ENCODE measurements at regions not wholly inside any gene's neighbourhood (a gene's known extent, or its start where the extent isn't known, plus 50 kb on each side); places are given as distances from the start of the nearest gene placed in this dataset.

DNA sequence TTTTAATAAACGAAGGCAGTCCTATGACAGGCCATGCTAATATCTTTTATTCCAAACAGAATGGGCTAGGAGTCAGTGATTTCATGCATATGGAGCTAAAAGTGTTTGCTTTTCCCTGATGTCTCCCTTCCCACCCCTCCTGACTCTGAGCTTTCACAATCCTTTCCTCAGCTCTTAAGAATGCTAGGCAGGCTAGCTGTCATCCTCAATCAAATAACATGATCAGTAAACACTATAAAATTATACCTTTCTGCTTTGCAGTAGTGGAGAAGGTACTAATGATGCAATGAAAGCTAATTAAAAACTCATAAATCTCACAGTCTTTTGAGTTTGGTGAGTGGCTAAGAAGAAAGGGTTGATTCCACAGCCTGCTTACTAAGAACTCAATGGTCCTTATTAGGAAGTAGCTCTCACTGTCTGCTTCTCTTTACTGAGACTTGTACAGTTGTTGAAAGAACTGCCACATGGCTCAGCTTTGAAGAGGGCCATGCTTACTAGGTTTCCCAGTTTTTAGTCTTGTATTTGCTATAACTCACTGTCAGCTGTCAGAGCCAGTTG lies 250.9 kb upstream of the JAG1 start:
- no peaks in the 10 kb centered on the region for H3K27me3 ChIP-seq (ENCODE audit: control insufficient read depth in 1 of 2, insufficient read depth in 2 of 2, low read length in 2 of 2)
- peaks cover 0 to under 1% of the 10 kb centered on the region in 2 experiments for H3K9me3 ChIP-seq (ENCODE audit: control insufficient read depth in 1 of 2, insufficient read depth in 1 of 2, low read length in 2 of 2)
- ChIA-PET CTCF (no interaction called here), POLR2A (no interaction called here)
- DNase-seq, result no peak
- no peaks in the 10 kb centered on the region for H3K36me3 ChIP-seq (ENCODE audit: insufficient read depth, low read length)
- H3K27ac ChIP-seq (ENCODE audit: low read depth in 1 of 2, low read length in 2 of 2), result no peak overlapping the region
- no peak overlapping the region for H3K27ac Mint-ChIP-seq
- H3K4me1 Mint-ChIP-seq (ENCODE audit: low read depth), result no peaks in the 10 kb centered on the region
- intact Hi-C loops (cut with DNase I, micrococcal nuclease), result no loop called here
- TF ChIP-seq, protein P1, sequence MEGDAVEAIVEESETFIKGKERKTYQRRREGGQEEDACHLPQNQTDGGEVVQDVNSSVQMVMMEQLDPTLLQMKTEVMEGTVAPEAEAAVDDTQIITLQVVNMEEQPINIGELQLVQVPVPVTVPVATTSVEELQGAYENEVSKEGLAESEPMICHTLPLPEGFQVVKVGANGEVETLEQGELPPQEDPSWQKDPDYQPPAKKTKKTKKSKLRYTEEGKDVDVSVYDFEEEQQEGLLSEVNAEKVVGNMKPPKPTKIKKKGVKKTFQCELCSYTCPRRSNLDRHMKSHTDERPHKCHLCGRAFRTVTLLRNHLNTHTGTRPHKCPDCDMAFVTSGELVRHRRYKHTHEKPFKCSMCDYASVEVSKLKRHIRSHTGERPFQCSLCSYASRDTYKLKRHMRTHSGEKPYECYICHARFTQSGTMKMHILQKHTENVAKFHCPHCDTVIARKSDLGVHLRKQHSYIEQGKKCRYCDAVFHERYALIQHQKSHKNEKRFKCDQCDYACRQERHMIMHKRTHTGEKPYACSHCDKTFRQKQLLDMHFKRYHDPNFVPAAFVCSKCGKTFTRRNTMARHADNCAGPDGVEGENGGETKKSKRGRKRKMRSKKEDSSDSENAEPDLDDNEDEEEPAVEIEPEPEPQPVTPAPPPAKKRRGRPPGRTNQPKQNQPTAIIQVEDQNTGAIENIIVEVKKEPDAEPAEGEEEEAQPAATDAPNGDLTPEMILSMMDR (IDR thresholded peaks at IDR 0.05), result no peak
- no peak overlapping the region for H3K4me3 ChIP-seq (ENCODE audit: low read length)
- no peak for ATAC-seq (ENCODE audit: poor library complexity)
- no peaks in the 10 kb centered on the region for H3K36me3 Mint-ChIP-seq (ENCODE audit: low read depth)
- peaks cover 8% of the 10 kb centered on the region for H3K9me3 Mint-ChIP-seq
- H3K27me3 Mint-ChIP-seq, result no peaks in the 10 kb centered on the region
- no peak overlapping the region for H3K4me3 Mint-ChIP-seq
- H3K4me1 ChIP-seq (ENCODE audit: insufficient read depth, low read length), result no peaks in the 10 kb centered on the region

DNA sequence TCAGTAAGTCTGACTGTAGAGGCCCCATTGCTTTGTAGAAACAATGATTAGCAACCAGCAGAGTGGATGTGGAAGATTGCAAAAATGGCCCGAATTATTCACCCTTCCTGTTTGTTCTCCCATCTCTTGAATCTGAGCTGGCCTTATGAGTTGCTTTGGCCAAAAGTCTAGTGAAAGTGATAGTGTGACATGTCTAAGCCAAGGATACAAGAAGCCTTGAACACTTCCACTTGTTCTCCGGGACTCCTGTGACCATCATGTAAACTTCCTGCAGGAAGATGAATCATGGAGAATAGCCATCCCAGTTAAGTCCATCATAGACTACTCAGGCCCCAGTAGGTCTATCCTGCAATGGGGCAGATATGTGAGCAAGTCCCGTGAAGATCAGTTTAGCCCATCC lies 252.0 kb upstream of the JAG1 start:
- no peaks in the 10 kb centered on the region for H3K4me1 Mint-ChIP-seq (ENCODE audit: low read depth)
- POLR2A ChIA-PET, result no interaction called here
- no peaks in the 10 kb centered on the region for H3K4me1 ChIP-seq (ENCODE audit: insufficient read depth, low read length)
- no peak overlapping the region for H3K27ac ChIP-seq (ENCODE audit: low read depth in 1 of 2, low read length in 2 of 2)
- H3K9me3 Mint-ChIP-seq, result peaks cover 15% of the 10 kb centered on the region
- no peaks in the 10 kb centered on the region for H3K9me3 ChIP-seq (ENCODE audit: control insufficient read depth in 1 of 2, insufficient read depth in 1 of 2, low read length in 2 of 2)
- H3K27me3 Mint-ChIP-seq, result no peaks in the 10 kb centered on the region
- no peak overlapping the region for H3K4me3 ChIP-seq (ENCODE audit: low read length)
- DNase-seq, result no peak
- CTCF ChIA-PET, result no interaction called here
- H3K27me3 ChIP-seq (ENCODE audit: control insufficient read depth in 1 of 2, insufficient read depth in 2 of 2, low read length in 2 of 2), result no peaks in the 10 kb centered on the region
- intact Hi-C loops (cut with DNase I, micrococcal nuclease), result no loop called here
- H3K36me3 ChIP-seq (ENCODE audit: insufficient read depth, low read length), result no peaks in the 10 kb centered on the region
- H3K27ac Mint-ChIP-seq, result no peak overlapping the region
- TF ChIP-seq, protein P1 (IDR thresholded peaks at IDR 0.05), result no peak
- ATAC-seq (ENCODE audit: poor library complexity), result no peak
- no peak overlapping the region for H3K4me3 Mint-ChIP-seq
- H3K36me3 Mint-ChIP-seq (ENCODE audit: low read depth), result no peaks in the 10 kb centered on the region

DNA sequence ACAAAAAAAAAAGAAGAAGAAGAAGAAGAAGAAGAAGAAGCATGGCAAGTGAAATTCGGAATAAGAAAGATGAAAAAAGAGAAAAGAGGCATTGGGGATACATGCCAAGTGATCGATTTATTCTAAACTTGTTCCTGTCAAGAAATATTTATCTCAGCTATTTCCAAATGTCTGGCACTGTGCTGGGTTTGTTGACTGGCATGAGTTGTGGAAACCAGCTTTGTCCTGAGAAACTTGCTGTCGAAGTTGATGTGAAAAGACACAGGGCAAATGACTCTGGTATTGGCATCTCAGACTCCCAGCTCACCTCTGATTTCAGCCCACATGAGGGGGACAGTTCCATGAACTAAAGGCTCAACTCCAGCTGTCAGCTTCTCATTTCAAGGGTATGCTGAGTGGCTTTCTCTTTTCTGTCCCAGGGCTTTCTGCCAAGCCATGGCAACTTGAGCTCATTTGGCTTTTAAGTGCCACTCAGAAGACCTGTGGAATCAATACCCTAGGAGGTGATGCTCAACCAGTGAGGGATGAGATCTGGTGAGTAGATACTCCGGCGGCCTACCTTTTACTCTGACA lies 253.3 kb upstream of the JAG1 start:
- intact Hi-C loops (cut with DNase I, micrococcal nuclease), result no loop called here
- Mint-ChIP-seq H3K27ac (no peak overlapping the region), H3K36me3 (ENCODE audit: low read depth) (no peaks in the 10 kb centered on the region), H3K4me1 (ENCODE audit: low read depth) (no peaks in the 10 kb centered on the region), H3K9me3 (peaks cover 25% of the 10 kb centered on the region), H3K27me3 (no peaks in the 10 kb centered on the region), H3K4me3 (no peak overlapping the region)
- TF ChIP-seq, protein P1 (IDR thresholded peaks at IDR 0.05), result no peak
- Histone ChIP-seq H3K36me3 (ENCODE audit: insufficient read depth, low read length) (no peaks in the 10 kb centered on the region), H3K27ac (ENCODE audit: low read depth in 1 of 2, low read length in 2 of 2) (no peak overlapping the region), H3K27me3 (ENCODE audit: control insufficient read depth in 1 of 2, insufficient read depth in 2 of 2, low read length in 2 of 2) (no peaks in the 10 kb centered on the region), H3K4me1 (ENCODE audit: insufficient read depth, low read length) (no peaks in the 10 kb centered on the region), H3K9me3 (ENCODE audit: control insufficient read depth in 1 of 2, insufficient read depth in 1 of 2, low read length in 2 of 2) (no peaks in the 10 kb centered on the region), H3K4me3 (ENCODE audit: low read length) (no peak overlapping the region)
- ChIA-PET POLR2A (no interaction called here), CTCF (no interaction called here)
- ATAC-seq (ENCODE audit: poor library complexity) (no peak), DNase-seq (no peak)

Measured in CD4-positive, alpha-beta T cell (primary cell).